Endothelial cell (in vitro differentiated cells): ENCODE measurements at regions not wholly inside any gene's neighbourhood (a gene's known extent, or its start where the extent isn't known, plus 50 kb on each side); places are given as distances from the start of the nearest gene placed in this dataset.

Experiments used
- DNase-seq: peaks from one replicate; pipeline ENCODE4 v3.0.0; 2021; ENCODE audit warnings: low spot score
- H3K27ac Mint-ChIP-seq: one replicate; pipeline ENCODE4 v1.8.0; 2021; ENCODE audit warnings: mixed read lengths, inconsistent platforms; ENCODE audit not compliant: unreplicated experiment
- H3K27me3 Mint-ChIP-seq: one replicate; pipeline ENCODE4 v1.8.0; 2021; ENCODE audit warnings: mild to moderate bottlenecking, moderate library complexity, mixed read lengths, inconsistent platforms; ENCODE audit not compliant: unreplicated experiment
- H3K36me3 Mint-ChIP-seq: one replicate; pipeline ENCODE4 v1.8.0; 2021; ENCODE audit warnings: mild to moderate bottlenecking, low read depth, mixed read lengths, inconsistent platforms; ENCODE audit not compliant: unreplicated experiment
- H3K4me1 Mint-ChIP-seq: one replicate; pipeline ENCODE4 v1.8.0; 2021; ENCODE audit warnings: mild to moderate bottlenecking, mixed read lengths, inconsistent platforms; ENCODE audit not compliant: unreplicated experiment
- H3K4me3 Mint-ChIP-seq: one replicate; pipeline ENCODE4 v1.8.0; 2021; ENCODE audit warnings: mild to moderate bottlenecking, mixed read lengths, inconsistent platforms; ENCODE audit not compliant: unreplicated experiment
- H3K9me3 Mint-ChIP-seq: one replicate; pipeline ENCODE4 v1.8.0; 2021; ENCODE audit warnings: mixed read lengths, inconsistent platforms; ENCODE audit not compliant: unreplicated experiment
- TF ChIP-seq, protein P1 (sequence below): fragments of 200-600 bp; sonication (generic); IDR thresholded peaks from one replicate; pipeline ENCODE4 v1.5.0; 2021; ENCODE audit warnings: antibody characterized with exemption; ENCODE audit not compliant: unreplicated experiment

DNA sequence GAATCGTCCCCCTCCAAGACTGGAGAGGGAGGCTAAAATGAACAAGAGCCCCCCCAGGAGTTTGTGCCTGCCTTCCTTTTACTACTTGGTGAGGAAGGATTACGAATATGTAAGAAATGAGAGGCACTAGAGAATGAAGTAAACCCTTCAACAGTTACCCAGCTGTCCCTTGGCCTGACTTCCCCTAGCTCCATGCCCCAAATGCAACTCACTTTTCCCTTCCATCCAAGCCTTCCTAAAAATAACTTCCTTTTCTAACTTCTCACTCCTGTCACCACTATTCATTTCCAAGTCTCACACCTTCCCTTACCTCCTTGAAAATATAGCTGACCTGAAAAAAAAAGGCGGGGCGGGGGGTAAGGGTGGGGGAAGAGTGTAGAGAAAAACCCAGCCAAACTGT, 96.6 kb upstream of the HNRNPU start:
- Mint-ChIP-seq H3K4me3 (no peak overlapping the region), H3K27ac (no peak overlapping the region), H3K27me3 (peaks cover 2% of the 10 kb centered on the region), H3K36me3 (no peaks in the 10 kb centered on the region), H3K4me1 (peaks cover 29% of the 10 kb centered on the region), H3K9me3 (no peaks in the 10 kb centered on the region)
- DNase-seq: no peak
- TF ChIP-seq, protein P1, sequence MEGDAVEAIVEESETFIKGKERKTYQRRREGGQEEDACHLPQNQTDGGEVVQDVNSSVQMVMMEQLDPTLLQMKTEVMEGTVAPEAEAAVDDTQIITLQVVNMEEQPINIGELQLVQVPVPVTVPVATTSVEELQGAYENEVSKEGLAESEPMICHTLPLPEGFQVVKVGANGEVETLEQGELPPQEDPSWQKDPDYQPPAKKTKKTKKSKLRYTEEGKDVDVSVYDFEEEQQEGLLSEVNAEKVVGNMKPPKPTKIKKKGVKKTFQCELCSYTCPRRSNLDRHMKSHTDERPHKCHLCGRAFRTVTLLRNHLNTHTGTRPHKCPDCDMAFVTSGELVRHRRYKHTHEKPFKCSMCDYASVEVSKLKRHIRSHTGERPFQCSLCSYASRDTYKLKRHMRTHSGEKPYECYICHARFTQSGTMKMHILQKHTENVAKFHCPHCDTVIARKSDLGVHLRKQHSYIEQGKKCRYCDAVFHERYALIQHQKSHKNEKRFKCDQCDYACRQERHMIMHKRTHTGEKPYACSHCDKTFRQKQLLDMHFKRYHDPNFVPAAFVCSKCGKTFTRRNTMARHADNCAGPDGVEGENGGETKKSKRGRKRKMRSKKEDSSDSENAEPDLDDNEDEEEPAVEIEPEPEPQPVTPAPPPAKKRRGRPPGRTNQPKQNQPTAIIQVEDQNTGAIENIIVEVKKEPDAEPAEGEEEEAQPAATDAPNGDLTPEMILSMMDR: no peak

DNA sequence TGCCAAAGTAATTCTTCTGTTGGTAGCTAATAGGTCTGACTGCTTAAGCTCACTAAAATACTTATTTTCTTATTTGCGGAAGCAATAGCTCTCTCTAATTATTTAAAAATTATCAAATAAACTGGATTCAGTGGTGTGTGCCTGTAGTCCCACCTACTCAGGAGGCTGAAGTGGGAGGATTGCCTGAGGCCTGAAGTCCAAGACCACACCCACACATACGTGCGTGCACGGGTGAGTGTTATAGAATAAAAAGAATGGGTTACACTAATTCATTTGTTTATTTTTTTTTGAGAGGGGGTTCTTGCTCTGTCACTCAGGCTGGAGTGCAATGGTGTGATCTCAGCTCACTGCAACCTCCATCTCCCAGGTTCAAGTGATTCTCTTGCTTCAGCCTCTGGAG, 94.2 kb upstream of the HNRNPU start:
- H3K36me3 Mint-ChIP-seq: no peaks in the 10 kb centered on the region
- no peaks in the 10 kb centered on the region for H3K27me3 Mint-ChIP-seq
- no peak overlapping the region for H3K4me3 Mint-ChIP-seq
- no peaks in the 10 kb centered on the region for H3K9me3 Mint-ChIP-seq
- peaks cover 15% of the 10 kb centered on the region for H3K4me1 Mint-ChIP-seq
- no peak overlapping the region for H3K27ac Mint-ChIP-seq
- TF ChIP-seq, protein P1: no peak
- no peak for DNase-seq

DNA sequence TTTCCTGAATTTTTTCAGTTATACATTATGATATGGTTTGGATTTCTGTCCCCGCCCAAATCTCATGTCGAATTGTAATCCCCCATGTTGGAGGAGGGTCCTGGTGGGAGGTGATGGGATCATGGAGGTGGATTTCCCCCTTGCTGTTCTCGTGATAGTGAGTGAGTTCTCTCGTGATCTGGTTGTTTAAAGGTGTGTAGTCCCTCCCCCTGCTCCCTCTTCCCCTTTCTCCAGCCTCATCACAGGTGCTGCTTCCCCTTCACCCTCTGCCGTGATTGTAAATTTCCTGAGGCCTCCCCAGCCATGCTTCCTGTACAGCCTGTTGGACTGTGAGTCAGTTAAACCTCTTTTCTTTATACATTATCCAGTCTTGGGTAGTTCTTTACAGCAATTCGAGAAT, 93.2 kb upstream of the HNRNPU start:
- peak overlapping the region; percentile 58 for H3K27ac Mint-ChIP-seq
- no peaks in the 10 kb centered on the region for H3K36me3 Mint-ChIP-seq
- H3K4me3 Mint-ChIP-seq: no peak overlapping the region
- no peaks in the 10 kb centered on the region for H3K27me3 Mint-ChIP-seq
- TF ChIP-seq, protein P1: no peak
- no peak for DNase-seq
- H3K9me3 Mint-ChIP-seq: no peaks in the 10 kb centered on the region
- peaks cover 13% of the 10 kb centered on the region for H3K4me1 Mint-ChIP-seq

DNA sequence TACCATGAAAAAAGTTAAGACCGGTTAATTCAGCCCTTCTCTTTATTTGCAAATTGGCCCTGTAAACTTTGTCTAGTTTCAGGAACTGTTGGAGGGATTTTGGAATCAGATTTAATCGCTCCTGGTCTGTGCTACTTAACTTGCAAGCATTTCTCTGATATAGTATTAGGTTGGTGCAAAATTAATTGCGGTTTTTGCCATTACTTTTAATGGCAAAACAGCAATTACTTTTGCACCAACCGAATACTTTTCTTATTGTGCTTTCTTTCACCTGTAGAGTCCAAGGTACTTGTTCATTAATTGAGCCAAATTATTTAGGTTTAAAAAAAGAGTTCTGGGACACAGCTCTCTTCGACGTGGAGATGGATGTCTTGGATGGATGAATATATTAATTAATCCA, 92.8 kb upstream of the HNRNPU start:
- Mint-ChIP-seq H3K36me3 (no peaks in the 10 kb centered on the region), H3K27me3 (no peaks in the 10 kb centered on the region), H3K4me3 (no peak overlapping the region), H3K27ac (no peak overlapping the region), H3K9me3 (no peaks in the 10 kb centered on the region), H3K4me1 (peaks cover 13% of the 10 kb centered on the region)
- no peak for DNase-seq
- TF ChIP-seq, protein P1: no peak

DNA sequence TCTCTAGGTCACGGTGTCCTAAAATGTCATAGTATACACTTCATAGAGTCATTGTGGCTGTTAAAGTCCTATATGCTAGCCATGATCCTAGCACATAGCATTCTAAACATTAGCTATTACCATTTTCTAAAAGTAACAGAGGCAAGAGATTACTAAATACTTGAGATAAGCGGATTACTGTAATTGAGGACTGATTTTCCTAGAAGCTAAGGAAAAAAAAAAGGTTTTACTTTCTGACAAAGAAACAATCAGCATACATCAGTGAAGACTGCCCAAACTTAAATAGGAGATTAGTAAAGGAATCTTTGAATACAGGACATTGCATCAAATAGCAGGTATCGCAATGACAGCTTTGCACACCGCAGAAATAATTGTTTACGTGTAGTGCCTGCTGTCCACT, 91.3 kb upstream of the HNRNPU start:
- no peak overlapping the region for H3K4me3 Mint-ChIP-seq
- H3K4me1 Mint-ChIP-seq: peaks cover 9% of the 10 kb centered on the region
- H3K36me3 Mint-ChIP-seq: no peaks in the 10 kb centered on the region
- TF ChIP-seq, protein P1: no peak
- DNase-seq: no peak
- H3K27me3 Mint-ChIP-seq: no peaks in the 10 kb centered on the region
- H3K27ac Mint-ChIP-seq: no peak overlapping the region
- no peaks in the 10 kb centered on the region for H3K9me3 Mint-ChIP-seq
